ENCODE measurements at regions not wholly inside any gene's neighbourhood (a gene's known extent, or its start where the extent isn't known, plus 50 kb on each side); places are given as distances from the start of the nearest gene placed in this dataset.

- no peaks in the 10 kb centered on the region for H3K36me3 ChIP-seq (ENCODE audit: control insufficient read depth, insufficient read depth, low read length)
- no peaks in the 10 kb centered on the region for H3K9me3 ChIP-seq (ENCODE audit: control insufficient read depth, insufficient read depth, low read length)
- no peak overlapping the region for H3K9ac ChIP-seq (ENCODE audit: low read depth, low read length)
- H3K4me3 ChIP-seq (ENCODE audit: low read depth, low read length): no peak overlapping the region
- no peaks in the 10 kb centered on the region for H3K27me3 ChIP-seq (ENCODE audit: control insufficient read depth, insufficient read depth, low read length)
- H3K4me1 ChIP-seq (ENCODE audit: control insufficient read depth, insufficient read depth, low read length): no peaks in the 10 kb centered on the region
Observed at GRCh38 chr15:39444735-39445470, 136.0 kb upstream of the THBS1 start.

GRCh38 chr15:39445931-39446330, 134.9 kb upstream of the THBS1 start:
- no peak overlapping the region for H3K9ac ChIP-seq (ENCODE audit: low read depth, low read length)
- no peaks in the 10 kb centered on the region for H3K4me1 ChIP-seq (ENCODE audit: control insufficient read depth, insufficient read depth, low read length)
- no peak overlapping the region for H3K4me3 ChIP-seq (ENCODE audit: low read depth, low read length)
- no peaks in the 10 kb centered on the region for H3K9me3 ChIP-seq (ENCODE audit: control insufficient read depth, insufficient read depth, low read length)
- H3K27me3 ChIP-seq (ENCODE audit: control insufficient read depth, insufficient read depth, low read length): no peaks in the 10 kb centered on the region
- H3K36me3 ChIP-seq (ENCODE audit: control insufficient read depth, insufficient read depth, low read length): no peaks in the 10 kb centered on the region

- Histone ChIP-seq H3K9me3 (ENCODE audit: control insufficient read depth, insufficient read depth, low read length) (no peaks in the 10 kb centered on the region), H3K36me3 (ENCODE audit: control insufficient read depth, insufficient read depth, low read length) (no peaks in the 10 kb centered on the region), H3K4me3 (ENCODE audit: low read depth, low read length) (no peak overlapping the region), H3K27me3 (ENCODE audit: control insufficient read depth, insufficient read depth, low read length) (no peaks in the 10 kb centered on the region), H3K4me1 (ENCODE audit: control insufficient read depth, insufficient read depth, low read length) (no peaks in the 10 kb centered on the region), H3K9ac (ENCODE audit: low read depth, low read length) (no peak overlapping the region)
Observed at GRCh38 chr15:39447346-39447745, 133.5 kb upstream of the THBS1 start.

GRCh38 chr15:39447881-39448280, 133.0 kb upstream of the THBS1 start:
- H3K4me3 ChIP-seq (ENCODE audit: low read depth, low read length): no peak overlapping the region
- H3K4me1 ChIP-seq (ENCODE audit: control insufficient read depth, insufficient read depth, low read length): no peaks in the 10 kb centered on the region
- H3K9ac ChIP-seq (ENCODE audit: low read depth, low read length): no peak overlapping the region
- no peaks in the 10 kb centered on the region for H3K27me3 ChIP-seq (ENCODE audit: control insufficient read depth, insufficient read depth, low read length)
- no peaks in the 10 kb centered on the region for H3K36me3 ChIP-seq (ENCODE audit: control insufficient read depth, insufficient read depth, low read length)
- H3K9me3 ChIP-seq (ENCODE audit: control insufficient read depth, insufficient read depth, low read length): no peaks in the 10 kb centered on the region

GRCh38 chr15:39448409-39448808, 132.5 kb upstream of the THBS1 start:
- no peak overlapping the region for H3K9ac ChIP-seq (ENCODE audit: low read depth, low read length)
- no peaks in the 10 kb centered on the region for H3K9me3 ChIP-seq (ENCODE audit: control insufficient read depth, insufficient read depth, low read length)
- no peaks in the 10 kb centered on the region for H3K27me3 ChIP-seq (ENCODE audit: control insufficient read depth, insufficient read depth, low read length)
- H3K36me3 ChIP-seq (ENCODE audit: control insufficient read depth, insufficient read depth, low read length): no peaks in the 10 kb centered on the region
- no peaks in the 10 kb centered on the region for H3K4me1 ChIP-seq (ENCODE audit: control insufficient read depth, insufficient read depth, low read length)
- no peak overlapping the region for H3K4me3 ChIP-seq (ENCODE audit: low read depth, low read length)

- Histone ChIP-seq H3K4me3 (ENCODE audit: low read depth, low read length) (no peak overlapping the region), H3K9me3 (ENCODE audit: control insufficient read depth, insufficient read depth, low read length) (no peaks in the 10 kb centered on the region), H3K36me3 (ENCODE audit: control insufficient read depth, insufficient read depth, low read length) (no peaks in the 10 kb centered on the region), H3K4me1 (ENCODE audit: control insufficient read depth, insufficient read depth, low read length) (no peaks in the 10 kb centered on the region), H3K27me3 (ENCODE audit: control insufficient read depth, insufficient read depth, low read length) (no peaks in the 10 kb centered on the region), H3K9ac (ENCODE audit: low read depth, low read length) (no peak overlapping the region)
Observed at GRCh38 chr15:39451121-39451688, 129.7 kb upstream of the THBS1 start.

GRCh38 chr15:39451871-39452270, 129.0 kb upstream of the THBS1 start:
- Histone ChIP-seq H3K9me3 (ENCODE audit: control insufficient read depth, insufficient read depth, low read length) (no peaks in the 10 kb centered on the region), H3K9ac (ENCODE audit: low read depth, low read length) (no peak overlapping the region), H3K4me1 (ENCODE audit: control insufficient read depth, insufficient read depth, low read length) (no peaks in the 10 kb centered on the region)

GRCh38 chr15:39453620-39454019, 127.3 kb upstream of the THBS1 start:
- H3K36me3 ChIP-seq (ENCODE audit: control insufficient read depth, insufficient read depth, low read length): no peaks in the 10 kb centered on the region
- no peak overlapping the region for H3K4me3 ChIP-seq (ENCODE audit: low read depth, low read length)
- no peaks in the 10 kb centered on the region for H3K4me1 ChIP-seq (ENCODE audit: control insufficient read depth, insufficient read depth, low read length)
- H3K27me3 ChIP-seq (ENCODE audit: control insufficient read depth, insufficient read depth, low read length): no peaks in the 10 kb centered on the region
- no peak overlapping the region for H3K9ac ChIP-seq (ENCODE audit: low read depth, low read length)
- no peaks in the 10 kb centered on the region for H3K9me3 ChIP-seq (ENCODE audit: control insufficient read depth, insufficient read depth, low read length)

More at GRCh38 chr15:39451871-39452270, 129.0 kb upstream of the THBS1 start:
- Histone ChIP-seq H3K27me3 (ENCODE audit: control insufficient read depth, insufficient read depth, low read length) (no peaks in the 10 kb centered on the region), H3K36me3 (ENCODE audit: control insufficient read depth, insufficient read depth, low read length) (no peaks in the 10 kb centered on the region), H3K4me3 (ENCODE audit: low read depth, low read length) (no peak overlapping the region)

- no peak overlapping the region for H3K9ac ChIP-seq (ENCODE audit: low read depth, low read length)
- no peaks in the 10 kb centered on the region for H3K9me3 ChIP-seq (ENCODE audit: control insufficient read depth, insufficient read depth, low read length)
- H3K4me1 ChIP-seq (ENCODE audit: control insufficient read depth, insufficient read depth, low read length): no peaks in the 10 kb centered on the region
- no peaks in the 10 kb centered on the region for H3K27me3 ChIP-seq (ENCODE audit: control insufficient read depth, insufficient read depth, low read length)
- H3K36me3 ChIP-seq (ENCODE audit: control insufficient read depth, insufficient read depth, low read length): no peaks in the 10 kb centered on the region
- H3K4me3 ChIP-seq (ENCODE audit: low read depth, low read length): no peak overlapping the region
Observed at GRCh38 chr15:39454189-39454986, 126.5 kb upstream of the THBS1 start.

GRCh38 chr15:39455471-39455991, 125.3 kb upstream of the THBS1 start:
- H3K27me3 ChIP-seq (ENCODE audit: control insufficient read depth, insufficient read depth, low read length): no peaks in the 10 kb centered on the region
- no peak overlapping the region for H3K4me3 ChIP-seq (ENCODE audit: low read depth, low read length)
- no peaks in the 10 kb centered on the region for H3K36me3 ChIP-seq (ENCODE audit: control insufficient read depth, insufficient read depth, low read length)
- H3K4me1 ChIP-seq (ENCODE audit: control insufficient read depth, insufficient read depth, low read length): no peaks in the 10 kb centered on the region
- no peak overlapping the region for H3K9ac ChIP-seq (ENCODE audit: low read depth, low read length)
- no peaks in the 10 kb centered on the region for H3K9me3 ChIP-seq (ENCODE audit: control insufficient read depth, insufficient read depth, low read length)

GRCh38 chr15:39456159-39456558, 124.7 kb upstream of the THBS1 start:
- H3K27me3 ChIP-seq (ENCODE audit: control insufficient read depth, insufficient read depth, low read length): no peaks in the 10 kb centered on the region
- no peak overlapping the region for H3K4me3 ChIP-seq (ENCODE audit: low read depth, low read length)
- H3K36me3 ChIP-seq (ENCODE audit: control insufficient read depth, insufficient read depth, low read length): no peaks in the 10 kb centered on the region
- H3K9me3 ChIP-seq (ENCODE audit: control insufficient read depth, insufficient read depth, low read length): no peaks in the 10 kb centered on the region
- H3K9ac ChIP-seq (ENCODE audit: low read depth, low read length): no peak overlapping the region
- H3K4me1 ChIP-seq (ENCODE audit: control insufficient read depth, insufficient read depth, low read length): no peaks in the 10 kb centered on the region
